Mammary epithelial cell (primary cell): ENCODE measurements at regions not wholly inside any gene's neighbourhood (a gene's known extent, or its start where the extent isn't known, plus 50 kb on each side); places are given as distances from the start of the nearest gene placed in this dataset.

Experiments
- CTCF ChIP-seq, 2 donors: IDR thresholded peaks in 1 of 2; conservative IDR thresholded peaks in 1 of 2; 2 replicates each; pipeline ENCODE4 v1.5.1; 2011 to 2012; ENCODE audit warnings: inconsistent platforms in 2 of 2, low read length in 2 of 2, mild to moderate bottlenecking in 2 of 2, control low read depth in 1 of 2, low read depth in 1 of 2; ENCODE audit not compliant: insufficient read depth in 1 of 2; ENCODE audit errors: extremely low read depth in 1 of 2
- EZH2 ChIP-seq: IDR thresholded peaks from 2 replicates; pipeline ENCODE4 v1.6.1; 2012; ENCODE audit warnings: low read length, inconsistent platforms, borderline replicate concordance

GRCh38 chr9:82750411-82750913, 312.5 kb downstream of the RASEF start:
- TF ChIP-seq CTCF (conservative IDR thresholded peaks at IDR 0.05 in 1 of 2, IDR thresholded peaks at IDR 0.05 in 1 of 2; ENCODE audit: extremely low read depth in 1 of 2, insufficient read depth in 1 of 2, low read depth in 1 of 2, low read length in 2 of 2) (no peak), EZH2 (no peak)
